WI38 (cell line): ENCODE measurements at regions not wholly inside any gene's neighbourhood (a gene's known extent, or its start where the extent isn't known, plus 50 kb on each side); places are given as distances from the start of the nearest gene placed in this dataset.
"Not testable (repeated sequence)": the region's sequence is repeated elsewhere in the genome, so short reads cannot be mapped to it uniquely, and the experiment has no call there.

Source experiments
- H3K4me3 ChIP-seq: 2 replicates; pipeline ENCODE4 v1.5.1; 2011; ENCODE audit warnings: low read depth, mild to moderate bottlenecking, control low read depth, low read length
- TF ChIP-seq, protein P1 (sequence below): IDR thresholded peaks from 2 replicates; pipeline ENCODE4 v1.5.1; 2012; ENCODE audit warnings: low read depth, mild to moderate bottlenecking, control low read depth, low read length

GRCh38 chr3:10109-10996 is 186.2 kb upstream of the CHL1 start:
- not testable (repeated sequence) for H3K4me3 ChIP-seq

- no peak overlapping the region for H3K4me3 ChIP-seq
Observed at GRCh38 chr3:11734-12133, 184.8 kb upstream of the CHL1 start.

GRCh38 chr3:14652-15051 is 181.9 kb upstream of the CHL1 start:
- TF ChIP-seq, protein P1, sequence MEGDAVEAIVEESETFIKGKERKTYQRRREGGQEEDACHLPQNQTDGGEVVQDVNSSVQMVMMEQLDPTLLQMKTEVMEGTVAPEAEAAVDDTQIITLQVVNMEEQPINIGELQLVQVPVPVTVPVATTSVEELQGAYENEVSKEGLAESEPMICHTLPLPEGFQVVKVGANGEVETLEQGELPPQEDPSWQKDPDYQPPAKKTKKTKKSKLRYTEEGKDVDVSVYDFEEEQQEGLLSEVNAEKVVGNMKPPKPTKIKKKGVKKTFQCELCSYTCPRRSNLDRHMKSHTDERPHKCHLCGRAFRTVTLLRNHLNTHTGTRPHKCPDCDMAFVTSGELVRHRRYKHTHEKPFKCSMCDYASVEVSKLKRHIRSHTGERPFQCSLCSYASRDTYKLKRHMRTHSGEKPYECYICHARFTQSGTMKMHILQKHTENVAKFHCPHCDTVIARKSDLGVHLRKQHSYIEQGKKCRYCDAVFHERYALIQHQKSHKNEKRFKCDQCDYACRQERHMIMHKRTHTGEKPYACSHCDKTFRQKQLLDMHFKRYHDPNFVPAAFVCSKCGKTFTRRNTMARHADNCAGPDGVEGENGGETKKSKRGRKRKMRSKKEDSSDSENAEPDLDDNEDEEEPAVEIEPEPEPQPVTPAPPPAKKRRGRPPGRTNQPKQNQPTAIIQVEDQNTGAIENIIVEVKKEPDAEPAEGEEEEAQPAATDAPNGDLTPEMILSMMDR = no peak
- no peak overlapping the region for H3K4me3 ChIP-seq

More at GRCh38 chr3:11734-12133, 184.8 kb upstream of the CHL1 start:
- TF ChIP-seq, protein P1 = no peak

DNA sequence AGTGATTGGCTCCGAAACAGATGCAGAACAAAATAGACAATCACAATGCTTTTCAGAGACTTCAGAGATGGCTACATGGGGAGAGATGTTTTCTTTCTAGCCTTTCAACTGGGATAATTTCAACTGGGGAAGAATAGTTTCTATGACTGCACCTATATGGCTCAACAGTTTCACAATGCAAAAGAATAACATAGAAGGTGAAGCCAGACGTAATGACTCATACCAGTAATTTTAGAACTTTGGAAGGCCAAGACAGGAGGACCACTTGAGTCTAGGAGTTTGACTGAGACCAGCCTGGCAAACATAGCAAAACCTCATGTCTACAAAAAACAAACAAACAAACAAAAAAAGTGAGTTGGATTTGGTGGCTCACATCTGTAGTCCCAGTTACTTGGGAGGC is 180.2 kb upstream of the CHL1 start:
- no peak overlapping the region for H3K4me3 ChIP-seq
- TF ChIP-seq, protein P1 = no peak

DNA sequence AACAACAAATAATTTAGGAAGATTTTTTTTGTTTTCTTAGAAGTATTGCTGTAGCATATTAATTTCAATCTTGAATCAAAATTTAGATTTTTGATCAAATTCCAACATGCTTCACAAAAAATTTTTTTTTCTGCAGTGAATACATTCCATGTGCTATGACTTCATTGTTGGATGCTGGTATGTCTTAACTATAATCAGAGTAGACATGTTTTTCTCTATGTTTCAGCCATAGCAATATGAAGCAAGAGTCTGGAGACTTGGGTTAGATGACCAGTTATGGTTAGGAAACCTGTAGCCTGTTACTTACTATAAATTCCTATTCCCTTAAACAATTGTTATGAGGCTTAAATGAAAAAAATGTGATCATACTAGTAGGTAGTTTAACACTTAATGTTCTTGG is 176.1 kb upstream of the CHL1 start:
- H3K4me3 ChIP-seq = no peak overlapping the region
- TF ChIP-seq, protein P1 = no peak

DNA sequence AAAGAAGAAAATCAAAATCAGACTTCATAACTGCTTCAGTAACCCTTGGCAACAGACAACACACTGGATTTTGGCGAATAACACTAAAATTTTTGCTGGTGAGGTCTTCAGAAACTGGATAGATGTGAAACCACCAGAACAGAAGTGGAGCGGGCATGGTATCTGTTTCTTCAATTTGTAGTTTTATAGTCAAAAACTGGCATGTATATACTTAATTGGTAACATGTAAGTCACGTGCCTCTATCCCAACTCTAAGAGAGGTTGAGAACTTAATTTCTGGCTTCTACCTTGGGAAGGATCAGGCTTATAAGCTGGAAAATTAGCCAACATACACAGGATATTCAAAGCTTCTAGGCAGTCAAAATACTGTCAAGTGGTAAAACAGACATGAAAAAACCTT is 172.6 kb upstream of the CHL1 start:
- no peak overlapping the region for H3K4me3 ChIP-seq
- TF ChIP-seq, protein P1 = no peak

DNA sequence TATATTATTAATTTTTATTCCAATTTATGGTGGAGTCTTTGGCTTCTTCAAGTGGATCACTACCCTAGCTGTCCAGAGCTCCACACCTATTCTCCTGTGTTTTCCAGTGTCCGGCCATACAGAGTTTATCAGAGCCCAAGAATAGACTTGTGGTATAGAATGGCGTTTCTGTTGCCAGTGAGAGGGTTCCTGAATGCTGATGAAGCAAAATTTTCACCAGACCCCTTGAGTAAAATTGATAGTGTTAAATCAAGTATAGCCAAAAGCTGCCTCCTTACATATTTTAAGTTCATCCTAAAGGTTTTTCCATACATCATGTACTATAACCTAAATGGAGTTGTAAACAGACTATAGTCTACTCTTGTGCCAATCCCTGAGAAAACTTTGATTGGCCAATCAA is 171.5 kb upstream of the CHL1 start:
- no peak overlapping the region for H3K4me3 ChIP-seq
- TF ChIP-seq, protein P1 = no peak

DNA sequence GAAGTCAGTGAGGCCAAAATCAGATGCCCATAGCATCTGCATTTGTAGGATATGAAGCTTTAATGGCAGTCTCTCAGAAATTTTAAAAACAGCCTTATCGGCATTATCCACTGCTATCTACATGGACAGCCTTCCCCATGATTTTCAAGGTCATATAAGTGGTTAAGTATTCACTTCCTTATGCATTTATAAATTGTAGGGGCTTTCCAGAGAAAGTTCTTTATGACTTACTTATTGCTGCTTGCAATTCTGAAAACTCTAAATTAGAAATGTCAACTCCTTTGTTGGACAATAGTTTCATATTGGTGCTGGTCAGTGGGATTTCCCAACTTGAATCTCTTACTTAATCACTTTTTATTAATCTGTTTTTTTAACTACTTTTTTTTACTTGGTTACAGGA is 160.6 kb upstream of the CHL1 start:
- not testable (repeated sequence) for H3K4me3 ChIP-seq

DNA sequence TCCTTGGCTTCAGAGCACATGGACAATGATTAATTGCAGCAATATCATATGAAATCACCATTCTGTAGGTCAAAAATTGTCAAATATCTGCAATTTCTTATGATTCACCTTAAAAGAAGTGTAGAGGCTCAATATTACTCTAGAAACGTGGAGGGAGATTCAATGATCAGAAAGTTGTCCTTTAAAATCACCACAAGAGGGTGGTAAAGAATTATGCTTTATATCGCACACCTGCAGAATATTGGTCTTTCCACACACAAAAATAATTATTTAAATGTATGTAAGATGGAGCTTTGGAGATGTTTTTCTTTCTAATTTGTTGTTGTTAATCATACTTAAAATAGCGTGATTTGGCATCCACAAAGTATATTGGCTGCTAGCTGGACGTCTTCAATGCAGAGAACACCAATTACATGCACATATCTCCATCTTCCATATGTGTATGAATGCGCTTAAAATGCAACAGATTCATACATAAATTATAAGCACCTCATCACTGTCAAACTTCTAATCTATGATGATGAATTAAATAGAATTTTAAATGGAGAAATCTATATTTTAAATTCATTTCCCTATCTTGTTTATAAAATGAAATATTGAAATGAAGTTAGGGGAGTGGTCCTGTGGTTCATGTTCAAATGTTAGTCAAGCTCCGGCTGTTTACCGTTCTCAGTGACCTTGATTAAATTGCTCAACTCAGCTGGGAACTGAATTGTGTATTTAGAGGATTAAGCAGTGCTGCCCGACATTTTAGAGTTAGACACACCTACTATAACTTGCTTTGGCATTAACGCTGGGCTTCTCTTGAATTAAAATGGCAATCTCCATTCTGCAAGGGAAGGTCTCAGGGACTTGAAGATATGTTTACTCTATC is 153.5 kb upstream of the CHL1 start:
- H3K4me3 ChIP-seq = not testable (repeated sequence)
